ENCODE measurements at regions not wholly inside any gene's neighbourhood (a gene's known extent, or its start where the extent isn't known, plus 50 kb on each side); places are given as distances from the start of the nearest gene placed in this dataset.

- ChIA-PET CTCF (no interaction called here), POLR2A (no interaction called here)
- no peaks in the 10 kb centered on the region for H3K36me3 ChIP-seq (ENCODE audit: control insufficient read depth in 2 of 2, insufficient read depth in 1 of 2, low read length in 2 of 2)
- no peak overlapping the region for H3K4me3 ChIP-seq (ENCODE audit: low read depth, low read length)
- H3K27ac ChIP-seq (ENCODE audit: extremely low read depth, low read depth, low read length), result no peak overlapping the region
- TF ChIP-seq, protein P1, sequence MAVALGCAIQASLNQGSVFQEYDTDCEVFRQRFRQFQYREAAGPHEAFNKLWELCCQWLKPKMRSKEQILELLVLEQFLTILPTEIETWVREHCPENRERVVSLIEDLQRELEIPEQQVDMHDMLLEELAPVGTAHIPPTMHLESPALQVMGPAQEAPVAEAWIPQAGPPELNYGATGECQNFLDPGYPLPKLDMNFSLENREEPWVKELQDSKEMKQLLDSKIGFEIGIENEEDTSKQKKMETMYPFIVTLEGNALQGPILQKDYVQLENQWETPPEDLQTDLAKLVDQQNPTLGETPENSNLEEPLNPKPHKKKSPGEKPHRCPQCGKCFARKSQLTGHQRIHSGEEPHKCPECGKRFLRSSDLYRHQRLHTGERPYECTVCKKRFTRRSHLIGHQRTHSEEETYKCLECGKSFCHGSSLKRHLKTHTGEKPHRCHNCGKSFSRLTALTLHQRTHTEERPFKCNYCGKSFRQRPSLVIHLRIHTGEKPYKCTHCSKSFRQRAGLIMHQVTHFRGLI (tag by site-specific recombination; IDR thresholded peaks at IDR 0.05), result no peak
- TF ChIP-seq SETDB1 (IDR thresholded peaks at IDR 0.05; ENCODE audit: insufficient read length, low read length), result no peak
- no peaks in the 10 kb centered on the region for H3K9me3 ChIP-seq (ENCODE audit: control insufficient read depth, insufficient read depth, low read depth, low read length)
- no peaks in the 10 kb centered on the region for H3K4me1 ChIP-seq (ENCODE audit: control insufficient read depth, insufficient read depth, low read length)
Observed at GRCh38 chr6:117143647-117144046, 121.7 kb upstream of the VGLL2 start.

- TF ChIP-seq, protein P2, sequence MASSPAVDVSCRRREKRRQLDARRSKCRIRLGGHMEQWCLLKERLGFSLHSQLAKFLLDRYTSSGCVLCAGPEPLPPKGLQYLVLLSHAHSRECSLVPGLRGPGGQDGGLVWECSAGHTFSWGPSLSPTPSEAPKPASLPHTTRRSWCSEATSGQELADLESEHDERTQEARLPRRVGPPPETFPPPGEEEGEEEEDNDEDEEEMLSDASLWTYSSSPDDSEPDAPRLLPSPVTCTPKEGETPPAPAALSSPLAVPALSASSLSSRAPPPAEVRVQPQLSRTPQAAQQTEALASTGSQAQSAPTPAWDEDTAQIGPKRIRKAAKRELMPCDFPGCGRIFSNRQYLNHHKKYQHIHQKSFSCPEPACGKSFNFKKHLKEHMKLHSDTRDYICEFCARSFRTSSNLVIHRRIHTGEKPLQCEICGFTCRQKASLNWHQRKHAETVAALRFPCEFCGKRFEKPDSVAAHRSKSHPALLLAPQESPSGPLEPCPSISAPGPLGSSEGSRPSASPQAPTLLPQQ (tag by site-specific recombination; IDR thresholded peaks at IDR 0.05), result no peak
- no peak for TF ChIP-seq ZNF341 (tag by site-specific recombination; IDR thresholded peaks at IDR 0.05; ENCODE audit: low read depth)
- no peak for TF ChIP-seq HOXD13 (CRISPR knock-in tag; IDR thresholded peaks at IDR 0.05; ENCODE audit: borderline replicate concordance)
- TF ChIP-seq ZNF354C (tag by site-specific recombination; IDR thresholded peaks at IDR 0.05; ENCODE audit: borderline replicate concordance, low read depth), result no peak
- no peak for TF ChIP-seq ZNF266 (tag by site-specific recombination; IDR thresholded peaks at IDR 0.05; ENCODE audit: low read depth)
- TF ChIP-seq TRIM28 (IDR thresholded peaks at IDR 0.05; ENCODE audit: borderline replicate concordance, low read length), result peak; percentile 87
- no peak for TF ChIP-seq ZFP41 (tag by site-specific recombination; IDR thresholded peaks at IDR 0.05; ENCODE audit: borderline replicate concordance)
- no peak for TF ChIP-seq ZNF610 (tag by site-specific recombination; IDR thresholded peaks at IDR 0.05; ENCODE audit: borderline replicate concordance)
- TF ChIP-seq SCRT1 (tag by site-specific recombination; IDR thresholded peaks at IDR 0.05; ENCODE audit: borderline replicate concordance), result no peak
- peak; percentile 75 for TF ChIP-seq SETDB1 (IDR thresholded peaks at IDR 0.05; ENCODE audit: insufficient read length, low read length)
- TF ChIP-seq KLF17 (tag by site-specific recombination; IDR thresholded peaks at IDR 0.05), result no peak
- TF ChIP-seq ZNF521 (tag by site-specific recombination; IDR thresholded peaks at IDR 0.05), result no peak
- TF ChIP-seq ZNF585B (tag by site-specific recombination; IDR thresholded peaks at IDR 0.05), result peak; percentile 95
- TF ChIP-seq ZBTB26 (tag by site-specific recombination; optimal IDR thresholded peaks at IDR 0.05), result no peak
- TF ChIP-seq, protein P3, sequence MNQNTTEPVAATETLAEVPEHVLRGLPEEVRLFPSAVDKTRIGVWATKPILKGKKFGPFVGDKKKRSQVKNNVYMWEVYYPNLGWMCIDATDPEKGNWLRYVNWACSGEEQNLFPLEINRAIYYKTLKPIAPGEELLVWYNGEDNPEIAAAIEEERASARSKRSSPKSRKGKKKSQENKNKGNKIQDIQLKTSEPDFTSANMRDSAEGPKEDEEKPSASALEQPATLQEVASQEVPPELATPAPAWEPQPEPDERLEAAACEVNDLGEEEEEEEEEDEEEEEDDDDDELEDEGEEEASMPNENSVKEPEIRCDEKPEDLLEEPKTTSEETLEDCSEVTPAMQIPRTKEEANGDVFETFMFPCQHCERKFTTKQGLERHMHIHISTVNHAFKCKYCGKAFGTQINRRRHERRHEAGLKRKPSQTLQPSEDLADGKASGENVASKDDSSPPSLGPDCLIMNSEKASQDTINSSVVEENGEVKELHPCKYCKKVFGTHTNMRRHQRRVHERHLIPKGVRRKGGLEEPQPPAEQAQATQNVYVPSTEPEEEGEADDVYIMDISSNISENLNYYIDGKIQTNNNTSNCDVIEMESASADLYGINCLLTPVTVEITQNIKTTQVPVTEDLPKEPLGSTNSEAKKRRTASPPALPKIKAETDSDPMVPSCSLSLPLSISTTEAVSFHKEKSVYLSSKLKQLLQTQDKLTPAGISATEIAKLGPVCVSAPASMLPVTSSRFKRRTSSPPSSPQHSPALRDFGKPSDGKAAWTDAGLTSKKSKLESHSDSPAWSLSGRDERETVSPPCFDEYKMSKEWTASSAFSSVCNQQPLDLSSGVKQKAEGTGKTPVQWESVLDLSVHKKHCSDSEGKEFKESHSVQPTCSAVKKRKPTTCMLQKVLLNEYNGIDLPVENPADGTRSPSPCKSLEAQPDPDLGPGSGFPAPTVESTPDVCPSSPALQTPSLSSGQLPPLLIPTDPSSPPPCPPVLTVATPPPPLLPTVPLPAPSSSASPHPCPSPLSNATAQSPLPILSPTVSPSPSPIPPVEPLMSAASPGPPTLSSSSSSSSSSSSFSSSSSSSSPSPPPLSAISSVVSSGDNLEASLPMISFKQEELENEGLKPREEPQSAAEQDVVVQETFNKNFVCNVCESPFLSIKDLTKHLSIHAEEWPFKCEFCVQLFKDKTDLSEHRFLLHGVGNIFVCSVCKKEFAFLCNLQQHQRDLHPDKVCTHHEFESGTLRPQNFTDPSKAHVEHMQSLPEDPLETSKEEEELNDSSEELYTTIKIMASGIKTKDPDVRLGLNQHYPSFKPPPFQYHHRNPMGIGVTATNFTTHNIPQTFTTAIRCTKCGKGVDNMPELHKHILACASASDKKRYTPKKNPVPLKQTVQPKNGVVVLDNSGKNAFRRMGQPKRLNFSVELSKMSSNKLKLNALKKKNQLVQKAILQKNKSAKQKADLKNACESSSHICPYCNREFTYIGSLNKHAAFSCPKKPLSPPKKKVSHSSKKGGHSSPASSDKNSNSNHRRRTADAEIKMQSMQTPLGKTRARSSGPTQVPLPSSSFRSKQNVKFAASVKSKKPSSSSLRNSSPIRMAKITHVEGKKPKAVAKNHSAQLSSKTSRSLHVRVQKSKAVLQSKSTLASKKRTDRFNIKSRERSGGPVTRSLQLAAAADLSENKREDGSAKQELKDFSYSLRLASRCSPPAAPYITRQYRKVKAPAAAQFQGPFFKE (tag by site-specific recombination; IDR thresholded peaks at IDR 0.05; ENCODE audit: borderline replicate concordance), result no peak
- TF ChIP-seq SP3 (tag by site-specific recombination; IDR thresholded peaks at IDR 0.05), result no peak
- TF ChIP-seq BCL11A (tag by site-specific recombination; IDR thresholded peaks at IDR 0.05; ENCODE audit: low read depth), result no peak
- TF ChIP-seq ZBTB1 (tag by site-specific recombination; IDR thresholded peaks at IDR 0.05), result no peak
- no peak for TF ChIP-seq ZNF558 (tag by site-specific recombination; IDR thresholded peaks at IDR 0.05)
- no peak for TF ChIP-seq ZNF211 (tag by site-specific recombination; IDR thresholded peaks at IDR 0.05; ENCODE audit: low read depth)
- H3K36me3 ChIP-seq (ENCODE audit: control insufficient read depth in 2 of 2, insufficient read depth in 1 of 2, low read length in 2 of 2), result no peaks in the 10 kb centered on the region
- CTCF ChIA-PET, result no interaction called here
- no peak overlapping the region for H3K27ac ChIP-seq (ENCODE audit: extremely low read depth, low read depth, low read length)
- no peaks in the 10 kb centered on the region for H3K4me1 ChIP-seq (ENCODE audit: control insufficient read depth, insufficient read depth, low read length)
- no peak overlapping the region for H3K4me3 ChIP-seq (ENCODE audit: low read depth, low read length)
- POLR2A ChIA-PET, result no interaction called here
- no peaks in the 10 kb centered on the region for H3K9me3 ChIP-seq (ENCODE audit: control insufficient read depth, insufficient read depth, low read depth, low read length)
Observed at GRCh38 chr6:117145940-117146339, 119.4 kb upstream of the VGLL2 start.
